ENCODE measurements at regions not wholly inside any gene's neighbourhood (a gene's known extent, or its start where the extent isn't known, plus 50 kb on each side); places are given as distances from the start of the nearest gene placed in this dataset.

DNA sequence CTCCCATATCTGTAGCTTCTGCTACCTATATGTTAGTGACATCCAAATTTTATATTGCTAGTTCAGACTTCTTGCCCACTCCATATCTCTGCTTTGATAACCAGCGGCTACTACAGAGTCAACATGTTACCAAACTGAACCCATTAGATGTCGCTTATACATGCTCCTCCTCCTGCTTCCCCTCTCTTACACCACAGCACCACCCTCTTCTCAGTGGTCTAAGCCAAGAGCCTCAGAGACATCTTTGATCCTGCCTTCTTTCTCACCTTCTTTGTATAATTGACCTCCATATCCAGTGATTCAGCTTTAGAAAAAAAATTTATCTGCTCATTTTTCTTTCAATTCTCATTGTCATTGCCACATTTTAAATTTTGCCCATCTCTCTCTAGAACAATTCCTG lies 408.2 kb upstream of the TLE4 start:
- TF ChIP-seq POLR2A (IDR thresholded peaks at IDR 0.05; ENCODE audit: control extremely low read depth in 1 of 2, low read depth in 2 of 2, low read length in 2 of 2) (no peak), SIN3A (conservative IDR thresholded peaks at IDR 0.05 in 1 of 2, IDR thresholded peaks at IDR 0.05 in 1 of 2; ENCODE audit: low read depth in 1 of 2, low read length in 2 of 2) (no peak), EP300 (IDR thresholded peaks at IDR 0.05; ENCODE audit: borderline replicate concordance in 1 of 2, low read depth in 2 of 2, low read length in 2 of 2) (no peak), MAFK (IDR thresholded peaks at IDR 0.05; ENCODE audit: low read depth, low read length) (no peak), YY1 (IDR thresholded peaks at IDR 0.05; ENCODE audit: low read depth, low read length) (no peak), CEBPB (IDR thresholded peaks at IDR 0.05; ENCODE audit: low read depth, low read length) (no peak), SRF (IDR thresholded peaks at IDR 0.05; ENCODE audit: low read depth, low read length) (no peak)
- TF ChIP-seq, protein P1, sequence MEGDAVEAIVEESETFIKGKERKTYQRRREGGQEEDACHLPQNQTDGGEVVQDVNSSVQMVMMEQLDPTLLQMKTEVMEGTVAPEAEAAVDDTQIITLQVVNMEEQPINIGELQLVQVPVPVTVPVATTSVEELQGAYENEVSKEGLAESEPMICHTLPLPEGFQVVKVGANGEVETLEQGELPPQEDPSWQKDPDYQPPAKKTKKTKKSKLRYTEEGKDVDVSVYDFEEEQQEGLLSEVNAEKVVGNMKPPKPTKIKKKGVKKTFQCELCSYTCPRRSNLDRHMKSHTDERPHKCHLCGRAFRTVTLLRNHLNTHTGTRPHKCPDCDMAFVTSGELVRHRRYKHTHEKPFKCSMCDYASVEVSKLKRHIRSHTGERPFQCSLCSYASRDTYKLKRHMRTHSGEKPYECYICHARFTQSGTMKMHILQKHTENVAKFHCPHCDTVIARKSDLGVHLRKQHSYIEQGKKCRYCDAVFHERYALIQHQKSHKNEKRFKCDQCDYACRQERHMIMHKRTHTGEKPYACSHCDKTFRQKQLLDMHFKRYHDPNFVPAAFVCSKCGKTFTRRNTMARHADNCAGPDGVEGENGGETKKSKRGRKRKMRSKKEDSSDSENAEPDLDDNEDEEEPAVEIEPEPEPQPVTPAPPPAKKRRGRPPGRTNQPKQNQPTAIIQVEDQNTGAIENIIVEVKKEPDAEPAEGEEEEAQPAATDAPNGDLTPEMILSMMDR (IDR thresholded peaks at IDR 0.05; ENCODE audit: control extremely low read depth in 1 of 3, insufficient read depth in 1 of 3, low read depth in 1 of 3, low read length in 3 of 3), result no peak
- TF ChIP-seq, protein P2, sequence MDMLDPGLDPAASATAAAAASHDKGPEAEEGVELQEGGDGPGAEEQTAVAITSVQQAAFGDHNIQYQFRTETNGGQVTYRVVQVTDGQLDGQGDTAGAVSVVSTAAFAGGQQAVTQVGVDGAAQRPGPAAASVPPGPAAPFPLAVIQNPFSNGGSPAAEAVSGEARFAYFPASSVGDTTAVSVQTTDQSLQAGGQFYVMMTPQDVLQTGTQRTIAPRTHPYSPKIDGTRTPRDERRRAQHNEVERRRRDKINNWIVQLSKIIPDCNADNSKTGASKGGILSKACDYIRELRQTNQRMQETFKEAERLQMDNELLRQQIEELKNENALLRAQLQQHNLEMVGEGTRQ (IDR thresholded peaks at IDR 0.05; ENCODE audit: low read length), result no peak
